GM19238 (cell line): ENCODE measurements at regions not wholly inside any gene's neighbourhood (a gene's known extent, or its start where the extent isn't known, plus 50 kb on each side); places are given as distances from the start of the nearest gene placed in this dataset.
"Not testable (repeated sequence)": the region's sequence is repeated elsewhere in the genome, so short reads cannot be mapped to it uniquely, and the experiment has no call there.

Experiments used
- DNase-seq: peaks from one replicate; pipeline ENCODE4 v3.0.0; 2011; ENCODE audit warnings: low spot score; ENCODE audit not compliant: insufficient read length

- no peak for DNase-seq
These were observed 157.8 kb upstream of the TENT5A start for GRCh38 chr6:81909981-81910900.

- DNase-seq, result no peak
These were observed 156.7 kb upstream of the TENT5A start for GRCh38 chr6:81909162-81909561.

GRCh38 chr6:81906709-81907204, 154.3 kb upstream of the TENT5A start:
- DNase-seq, result no peak

GRCh38 chr6:81906041-81906440, 153.6 kb upstream of the TENT5A start:
- DNase-seq, result no peak

GRCh38 chr6:81901551-81901966, 149.1 kb upstream of the TENT5A start:
- no peak for DNase-seq

GRCh38 chr6:81900616-81901015, 148.1 kb upstream of the TENT5A start:
- DNase-seq, result peak; percentile 2

GRCh38 chr6:81897793-81898192, 145.3 kb upstream of the TENT5A start:
- DNase-seq, result no peak

- DNase-seq, result no peak
These were observed 144.3 kb upstream of the TENT5A start for GRCh38 chr6:81896525-81897503.

GRCh38 chr6:81895511-81896185, 143.2 kb upstream of the TENT5A start:
- DNase-seq, result no peak

GRCh38 chr6:81894788-81895271, 142.3 kb upstream of the TENT5A start:
- DNase-seq, result no peak

GRCh38 chr6:81894306-81894705, 141.8 kb upstream of the TENT5A start:
- no peak for DNase-seq

GRCh38 chr6:81892891-81893290, 140.4 kb upstream of the TENT5A start:
- DNase-seq, result no peak

GRCh38 chr6:81891874-81892273, 139.4 kb upstream of the TENT5A start:
- no peak for DNase-seq

GRCh38 chr6:81890846-81891245, 138.4 kb upstream of the TENT5A start:
- DNase-seq, result no peak

GRCh38 chr6:81889377-81890053, 137.0 kb upstream of the TENT5A start:
- no peak for DNase-seq

- DNase-seq, result not testable (repeated sequence)
These were observed 134.4 kb upstream of the TENT5A start for GRCh38 chr6:81886909-81887308.

GRCh38 chr6:81886157-81886556, 133.7 kb upstream of the TENT5A start:
- DNase-seq, result no peak

- DNase-seq, result no peak
These were observed 129.2 kb upstream of the TENT5A start for GRCh38 chr6:81881660-81882059.

- DNase-seq, result no peak
These were observed 126.0 kb upstream of the TENT5A start for GRCh38 chr6:81878479-81878878.

GRCh38 chr6:81876971-81877370, 124.5 kb upstream of the TENT5A start:
- no peak for DNase-seq
